Suprapubic skin (tissue), 4 donors: ENCODE measurements at regions not wholly inside any gene's neighbourhood (a gene's known extent, or its start where the extent isn't known, plus 50 kb on each side); places are given as distances from the start of the nearest gene placed in this dataset.

Source experiments
- EP300 ChIP-seq: sonication (generic); formaldehyde crosslinking; IDR thresholded peaks from one replicate; pipeline ENCODE4 v1.6.1; 2017; ENCODE audit warnings: antibody characterized with exemption
- POLR2A ChIP-seq, 2 donors: fragments of 450-650 bp; IDR thresholded peaks; one replicate each; pipeline ENCODE4 v1.6.1; 2017; ENCODE audit warnings: antibody characterized with exemption in 2 of 2, mild to moderate bottlenecking in 2 of 2, moderate library complexity in 2 of 2
- POLR2AphosphoS5 ChIP-seq, 3 donors: sonication (generic); formaldehyde crosslinking; IDR thresholded peaks; one replicate each; pipeline ENCODE4 v1.6.1; 2017; ENCODE audit warnings: antibody characterized with exemption in 3 of 3
- TF ChIP-seq, protein P1 (sequence below), 2 donors: fragments of 200-600 bp in 1 of 2; fragments of 450-650 bp in 1 of 2; sonication (generic) in 1 of 2; IDR thresholded peaks; one replicate each; pipeline ENCODE4 v1.5.1; 2016 to 2019; ENCODE audit warnings: antibody characterized with exemption in 2 of 2, mild to moderate bottlenecking in 1 of 2, moderate library complexity in 1 of 2

DNA sequence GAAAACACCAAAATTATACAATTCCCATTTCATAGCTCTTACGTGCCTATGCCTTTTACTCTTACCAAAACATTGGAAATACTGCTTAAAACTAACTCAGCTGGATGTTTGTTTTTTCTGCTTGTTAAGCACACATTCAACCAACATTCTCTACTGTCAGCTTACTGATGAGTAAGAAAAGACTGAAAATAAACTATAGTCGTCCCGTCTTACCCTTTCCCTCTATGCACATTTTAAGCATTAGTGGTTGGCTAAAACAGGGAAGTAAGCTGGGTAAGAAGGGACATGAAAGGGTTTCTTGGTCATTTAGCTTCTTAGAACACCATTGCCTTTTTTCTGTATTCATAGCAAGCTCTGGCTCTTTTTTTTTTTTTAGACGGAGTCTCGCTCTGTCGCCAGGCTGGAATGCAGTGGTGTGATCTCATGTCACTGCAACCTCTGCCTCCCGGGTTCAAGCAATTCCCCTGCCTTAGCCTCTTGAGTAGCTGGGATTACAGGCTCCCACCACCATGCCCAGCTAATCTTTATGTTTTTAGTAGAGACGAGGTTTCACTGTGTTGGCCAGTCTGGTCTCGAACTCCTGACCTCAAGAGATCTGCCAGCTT is 232.1 kb upstream of the PCSK5 start:
- TF ChIP-seq, protein P1, sequence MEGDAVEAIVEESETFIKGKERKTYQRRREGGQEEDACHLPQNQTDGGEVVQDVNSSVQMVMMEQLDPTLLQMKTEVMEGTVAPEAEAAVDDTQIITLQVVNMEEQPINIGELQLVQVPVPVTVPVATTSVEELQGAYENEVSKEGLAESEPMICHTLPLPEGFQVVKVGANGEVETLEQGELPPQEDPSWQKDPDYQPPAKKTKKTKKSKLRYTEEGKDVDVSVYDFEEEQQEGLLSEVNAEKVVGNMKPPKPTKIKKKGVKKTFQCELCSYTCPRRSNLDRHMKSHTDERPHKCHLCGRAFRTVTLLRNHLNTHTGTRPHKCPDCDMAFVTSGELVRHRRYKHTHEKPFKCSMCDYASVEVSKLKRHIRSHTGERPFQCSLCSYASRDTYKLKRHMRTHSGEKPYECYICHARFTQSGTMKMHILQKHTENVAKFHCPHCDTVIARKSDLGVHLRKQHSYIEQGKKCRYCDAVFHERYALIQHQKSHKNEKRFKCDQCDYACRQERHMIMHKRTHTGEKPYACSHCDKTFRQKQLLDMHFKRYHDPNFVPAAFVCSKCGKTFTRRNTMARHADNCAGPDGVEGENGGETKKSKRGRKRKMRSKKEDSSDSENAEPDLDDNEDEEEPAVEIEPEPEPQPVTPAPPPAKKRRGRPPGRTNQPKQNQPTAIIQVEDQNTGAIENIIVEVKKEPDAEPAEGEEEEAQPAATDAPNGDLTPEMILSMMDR (IDR thresholded peaks at IDR 0.05), result no peak
- TF ChIP-seq POLR2A (IDR thresholded peaks at IDR 0.05), result no peak
- TF ChIP-seq POLR2AphosphoS5 (IDR thresholded peaks at IDR 0.05), result no peak
- TF ChIP-seq EP300, result no peak
